Neural cell (in vitro differentiated cells): ENCODE measurements at regions not wholly inside any gene's neighbourhood (a gene's known extent, or its start where the extent isn't known, plus 50 kb on each side); places are given as distances from the start of the nearest gene placed in this dataset.

Experiments used
- H2AFZ ChIP-seq: fragments of 200-600, 300-800 bp; sonication (generic), shearing (Covaris generic); 2 replicates; pipeline ENCODE4 v1.6.0; 2014; ENCODE audit warnings: low read depth, mild to moderate bottlenecking, antibody characterized with exemption, low read length, moderate library complexity
- H3F3A ChIP-seq: fragments of 200-600 bp; shearing (Covaris generic); 2 replicates; pipeline ENCODE4 v1.6.1; 2016; ENCODE audit warnings: mild to moderate bottlenecking, moderate library complexity, mixed read lengths, antibody characterized with exemption, low read length; ENCODE audit not compliant: insufficient read depth, poor library complexity, severe bottlenecking
- H3K27ac ChIP-seq: fragments of 200-600, 300-800 bp; sonication (generic), shearing (Covaris generic); 2 replicates; pipeline ENCODE4 v1.5.1; 2014; ENCODE audit warnings: mild to moderate bottlenecking, low read length, moderate library complexity
- H3K27me3 ChIP-seq: fragments of 300-800, 200-600 bp; sonication (generic), shearing (Covaris generic); 2 replicates; pipeline ENCODE4 v1.6.0; 2014; ENCODE audit warnings: mild to moderate bottlenecking, low read depth, low read length, moderate library complexity; ENCODE audit not compliant: insufficient read depth
- H3K36me3 ChIP-seq: fragments of 300-800, 200-600 bp; sonication (generic), shearing (Covaris generic); 2 replicates; pipeline ENCODE4 v1.5.1; 2014; ENCODE audit warnings: mild to moderate bottlenecking, antibody characterized with exemption, low read length, moderate library complexity; ENCODE audit not compliant: insufficient read depth
- H3K4me2 ChIP-seq: fragments of 300-800, 200-600 bp; sonication (generic), shearing (Covaris generic); 2 replicates; pipeline ENCODE4 v1.6.0; 2014; ENCODE audit warnings: mild to moderate bottlenecking, low read length
- H3K4me3 ChIP-seq: fragments of 300-800, 200-600 bp; sonication (generic), shearing (Covaris generic); 2 replicates; pipeline ENCODE4 v1.5.1; 2014; ENCODE audit warnings: mild to moderate bottlenecking, low read length, moderate library complexity
- H3K79me2 ChIP-seq: fragments of 200-600 bp; shearing (Covaris generic); replicated peaks from 2 replicates; pipeline ENCODE4 v1.6.0; 2014; ENCODE audit warnings: mild to moderate bottlenecking, low read length, moderate library complexity; ENCODE audit not compliant: insufficient read depth
- H3K9ac ChIP-seq: fragments of 300-800, 200-600 bp; sonication (generic), shearing (Covaris generic); 2 replicates; pipeline ENCODE4 v1.6.1; 2016; ENCODE audit warnings: mild to moderate bottlenecking, low read length, mixed read lengths
- H3K9me2 ChIP-seq: fragments of 200-600 bp; shearing (Covaris generic); 2 replicates; pipeline ENCODE4 v1.6.1; 2016; ENCODE audit warnings: mild to moderate bottlenecking, low read length, mixed read lengths; ENCODE audit not compliant: insufficient read depth
- H3K9me3 ChIP-seq: fragments of 200-600, 300-800 bp; sonication (generic), shearing (Covaris generic); 2 replicates; pipeline ENCODE4 v1.6.1; 2016; ENCODE audit warnings: mild to moderate bottlenecking, mixed run types, low read length, moderate library complexity, mixed read lengths
- H4K20me1 ChIP-seq: fragments of 200-600 bp; shearing (Covaris generic); 2 replicates; pipeline ENCODE4 v1.6.1; 2016; ENCODE audit warnings: mild to moderate bottlenecking, mixed run types; ENCODE audit not compliant: insufficient read depth
- CTCF ChIP-seq: fragments of 450-650 bp; IDR thresholded peaks from 2 replicates; pipeline ENCODE4 v1.5.1; 2014; ENCODE audit warnings: antibody characterized with exemption, mild to moderate bottlenecking, moderate library complexity; ENCODE audit not compliant: poor library complexity, severe bottlenecking
- EP300 ChIP-seq: fragments of 450-650 bp; conservative IDR thresholded peaks from 2 replicates; pipeline ENCODE4 v1.6.1; 2014; ENCODE audit warnings: antibody characterized with exemption, mild to moderate bottlenecking, moderate library complexity; ENCODE audit not compliant: poor library complexity, severe bottlenecking
- EZH2 ChIP-seq: fragments of 200-600, 300-800 bp; shearing (Covaris generic), sonication (generic); IDR thresholded peaks from 2 replicates; pipeline ENCODE4 v1.6.1; 2014; ENCODE audit warnings: antibody characterized with exemption, low read length, borderline replicate concordance, mild to moderate bottlenecking; ENCODE audit not compliant: insufficient read depth, poor library complexity, severe bottlenecking
- MXI1 ChIP-seq: fragments of 450-650 bp; conservative IDR thresholded peaks from 2 replicates; pipeline ENCODE4 v1.6.1; 2014; ENCODE audit warnings: antibody characterized with exemption, mild to moderate bottlenecking; ENCODE audit not compliant: poor library complexity, severe bottlenecking
- POLR2AphosphoS5 ChIP-seq: IDR thresholded peaks from 2 replicates; pipeline ENCODE4 v1.6.1; 2012
- RAD21 ChIP-seq: fragments of 450-650 bp; conservative IDR thresholded peaks from 2 replicates; pipeline ENCODE4 v1.6.1; 2014; ENCODE audit warnings: antibody characterized with exemption, mild to moderate bottlenecking, moderate library complexity
- REST ChIP-seq: IDR thresholded peaks from 2 replicates; pipeline ENCODE4 v1.6.1; 2012; ENCODE audit warnings: borderline replicate concordance
- SMC3 ChIP-seq: fragments of 450-650 bp; conservative IDR thresholded peaks from 2 replicates; pipeline ENCODE4 v1.6.1; 2014; ENCODE audit warnings: antibody characterized with exemption, mild to moderate bottlenecking, moderate library complexity; ENCODE audit not compliant: poor library complexity
- TAF1 ChIP-seq: IDR thresholded peaks from 2 replicates; pipeline ENCODE4 v1.6.1; 2012; ENCODE audit warnings: low read depth

GRCh38 chr2:239765911-239766310 is 259.2 kb downstream of the NDUFA10 start:
- Histone ChIP-seq H3F3A (no peaks in the 10 kb centered on the region), H4K20me1 (no peaks in the 10 kb centered on the region), H2AFZ (no peak overlapping the region), H3K9ac (no peak overlapping the region), H3K9me3 (no peaks in the 10 kb centered on the region), H3K4me3 (no peak overlapping the region), H3K36me3 (no peaks in the 10 kb centered on the region), H3K9me2 (no peaks in the 10 kb centered on the region), H3K27me3 (no peaks in the 10 kb centered on the region), H3K4me2 (no peak overlapping the region), H3K79me2 (no peaks in the 10 kb centered on the region), H3K27ac (no peak overlapping the region)
- TF ChIP-seq CTCF (no peak), SMC3 (no peak), EZH2 (no peak), TAF1 (no peak), EP300 (no peak), POLR2AphosphoS5 (no peak), REST (no peak), RAD21 (no peak), MXI1 (no peak)

- H4K20me1 ChIP-seq = no peaks in the 10 kb centered on the region
- no peaks in the 10 kb centered on the region for H3F3A ChIP-seq
- H3K9me2 ChIP-seq = no peaks in the 10 kb centered on the region
- no peaks in the 10 kb centered on the region for H3K9me3 ChIP-seq
- no peak overlapping the region for H3K27ac ChIP-seq
- H3K36me3 ChIP-seq = no peaks in the 10 kb centered on the region
- H3K4me2 ChIP-seq = no peak overlapping the region
- no peak overlapping the region for H3K9ac ChIP-seq
- H3K79me2 ChIP-seq = no peaks in the 10 kb centered on the region
- TF ChIP-seq EZH2 (no peak), EP300 (no peak), CTCF (no peak), MXI1 (no peak), SMC3 (no peak), POLR2AphosphoS5 (no peak), REST (no peak), TAF1 (no peak), RAD21 (no peak)
- no peaks in the 10 kb centered on the region for H3K27me3 ChIP-seq
- H3K4me3 ChIP-seq = no peak overlapping the region
- no peak overlapping the region for H2AFZ ChIP-seq
These were observed 259.9 kb downstream of the NDUFA10 start for GRCh38 chr2:239765076-239765845.
